ENCODE measurements at regions not wholly inside any gene's neighbourhood (a gene's known extent, or its start where the extent isn't known, plus 50 kb on each side); places are given as distances from the start of the nearest gene placed in this dataset.

- no peak for DNase-seq
Measured at GRCh38 chr15:96070636-96071035, 259.9 kb upstream of the NR2F2 start.

- DNase-seq: no peak
Measured at GRCh38 chr15:96072821-96073220, 257.7 kb upstream of the NR2F2 start.

- no peak for DNase-seq
Measured at GRCh38 chr15:96073908-96074307, 256.6 kb upstream of the NR2F2 start.

- DNase-seq: no peak
Measured at GRCh38 chr15:96075895-96076294, 254.6 kb upstream of the NR2F2 start.

GRCh38 chr15:96076350-96076749, 254.2 kb upstream of the NR2F2 start:
- DNase-seq: no peak

GRCh38 chr15:96079041-96079440, 251.5 kb upstream of the NR2F2 start:
- DNase-seq: no peak

GRCh38 chr15:96079882-96080281, 250.6 kb upstream of the NR2F2 start:
- no peak for DNase-seq

- DNase-seq: no peak
Measured at GRCh38 chr15:96086164-96086563, 244.3 kb upstream of the NR2F2 start.

GRCh38 chr15:96087180-96087884, 243.2 kb upstream of the NR2F2 start:
- DNase-seq: no peak

GRCh38 chr15:96088650-96089049, 241.8 kb upstream of the NR2F2 start:
- no peak for DNase-seq

- DNase-seq: no peak
Measured at GRCh38 chr15:96089405-96090058, 241.0 kb upstream of the NR2F2 start.

GRCh38 chr15:96092186-96092585, 238.3 kb upstream of the NR2F2 start:
- DNase-seq: no peak

- no peak for DNase-seq
Measured at GRCh38 chr15:96093063-96093462, 237.4 kb upstream of the NR2F2 start.

- no peak for DNase-seq
Measured at GRCh38 chr15:96097661-96098060, 232.8 kb upstream of the NR2F2 start.

- DNase-seq: no peak
Measured at GRCh38 chr15:96102631-96103030, 227.9 kb upstream of the NR2F2 start.

- DNase-seq: no peak
Measured at GRCh38 chr15:96106181-96106580, 224.3 kb upstream of the NR2F2 start.

- no peak for DNase-seq
Measured at GRCh38 chr15:96106628-96107027, 223.9 kb upstream of the NR2F2 start.

GRCh38 chr15:96107916-96108315, 222.6 kb upstream of the NR2F2 start:
- peak; percentile 83 for DNase-seq

- DNase-seq: no peak
Measured at GRCh38 chr15:96108405-96108804, 222.1 kb upstream of the NR2F2 start.

- DNase-seq: no peak
Measured at GRCh38 chr15:96109820-96110219, 220.7 kb upstream of the NR2F2 start.

- no peak for DNase-seq
Measured at GRCh38 chr15:96112018-96112417, 218.5 kb upstream of the NR2F2 start.

- peak; percentile 76 for DNase-seq
Measured at GRCh38 chr15:96115642-96116041, 214.9 kb upstream of the NR2F2 start.

- DNase-seq: no peak
Measured at GRCh38 chr15:96117270-96117669, 213.2 kb upstream of the NR2F2 start.

GRCh38 chr15:96119734-96120133, 210.8 kb upstream of the NR2F2 start:
- no peak for DNase-seq
